ENCODE measurements at regions not wholly inside any gene's neighbourhood (a gene's known extent, or its start where the extent isn't known, plus 50 kb on each side); places are given as distances from the start of the nearest gene placed in this dataset.
"Not testable (repeated sequence)": the region's sequence is repeated elsewhere in the genome, so short reads cannot be mapped to it uniquely, and the experiment has no call there.

GRCh38 chr3:150270444-150270843 is 137.7 kb upstream of the TSC22D2 start:
- DNase-seq (ENCODE audit: extremely low read depth, low read depth, low spot score), result not testable (repeated sequence)

GRCh38 chr3:150269526-150269925 is 138.6 kb upstream of the TSC22D2 start:
- no peak for DNase-seq (ENCODE audit: extremely low read depth, low read depth, low spot score)

- no peak for DNase-seq (ENCODE audit: extremely low read depth, low read depth, low spot score)
These were observed 139.4 kb upstream of the TSC22D2 start for GRCh38 chr3:150268426-150269391.

GRCh38 chr3:150267288-150267687 is 140.8 kb upstream of the TSC22D2 start:
- DNase-seq (ENCODE audit: extremely low read depth, low read depth, low spot score), result no peak

- no peak for DNase-seq (ENCODE audit: extremely low read depth, low read depth, low spot score)
These were observed 142.8 kb upstream of the TSC22D2 start for GRCh38 chr3:150265305-150265704.

GRCh38 chr3:150264561-150265279 is 143.4 kb upstream of the TSC22D2 start:
- no peak for DNase-seq (ENCODE audit: extremely low read depth, low read depth, low spot score)

- DNase-seq (ENCODE audit: extremely low read depth, low read depth, low spot score), result no peak
These were observed 146.1 kb upstream of the TSC22D2 start for GRCh38 chr3:150261958-150262357.

- DNase-seq (ENCODE audit: extremely low read depth, low read depth, low spot score), result no peak
These were observed 146.7 kb upstream of the TSC22D2 start for GRCh38 chr3:150261418-150261817.

GRCh38 chr3:150260398-150260710 is 147.7 kb upstream of the TSC22D2 start:
- DNase-seq (ENCODE audit: extremely low read depth, low read depth, low spot score), result no peak

GRCh38 chr3:150259526-150260397 is 148.3 kb upstream of the TSC22D2 start:
- DNase-seq (ENCODE audit: extremely low read depth, low read depth, low spot score), result no peak

- no peak for DNase-seq (ENCODE audit: extremely low read depth, low read depth, low spot score)
These were observed 151.3 kb upstream of the TSC22D2 start for GRCh38 chr3:150256782-150257181.

GRCh38 chr3:150256318-150256717 is 151.8 kb upstream of the TSC22D2 start:
- DNase-seq (ENCODE audit: extremely low read depth, low read depth, low spot score), result no peak

- no peak for DNase-seq (ENCODE audit: extremely low read depth, low read depth, low spot score)
These were observed 152.3 kb upstream of the TSC22D2 start for GRCh38 chr3:150255826-150256225.

- DNase-seq (ENCODE audit: extremely low read depth, low read depth, low spot score), result no peak
These were observed 152.7 kb upstream of the TSC22D2 start for GRCh38 chr3:150255413-150255812.

GRCh38 chr3:150254309-150254708 is 153.8 kb upstream of the TSC22D2 start:
- no peak for DNase-seq (ENCODE audit: extremely low read depth, low read depth, low spot score)

- no peak for DNase-seq (ENCODE audit: extremely low read depth, low read depth, low spot score)
These were observed 154.5 kb upstream of the TSC22D2 start for GRCh38 chr3:150253622-150254021.

GRCh38 chr3:150252462-150252861 is 155.6 kb upstream of the TSC22D2 start:
- DNase-seq (ENCODE audit: extremely low read depth, low read depth, low spot score), result peak; percentile 71

GRCh38 chr3:150251187-150252062 is 156.7 kb upstream of the TSC22D2 start:
- no peak for DNase-seq (ENCODE audit: extremely low read depth, low read depth, low spot score)

GRCh38 chr3:150249779-150250470 is 158.2 kb upstream of the TSC22D2 start:
- DNase-seq (ENCODE audit: extremely low read depth, low read depth, low spot score), result no peak

Data from glomerular endothelial cell (primary cell).